ENCODE measurements at regions not wholly inside any gene's neighbourhood (a gene's known extent, or its start where the extent isn't known, plus 50 kb on each side); places are given as distances from the start of the nearest gene placed in this dataset.
"Not testable (repeated sequence)": the region's sequence is repeated elsewhere in the genome, so short reads cannot be mapped to it uniquely, and the experiment has no call there.

DNA sequence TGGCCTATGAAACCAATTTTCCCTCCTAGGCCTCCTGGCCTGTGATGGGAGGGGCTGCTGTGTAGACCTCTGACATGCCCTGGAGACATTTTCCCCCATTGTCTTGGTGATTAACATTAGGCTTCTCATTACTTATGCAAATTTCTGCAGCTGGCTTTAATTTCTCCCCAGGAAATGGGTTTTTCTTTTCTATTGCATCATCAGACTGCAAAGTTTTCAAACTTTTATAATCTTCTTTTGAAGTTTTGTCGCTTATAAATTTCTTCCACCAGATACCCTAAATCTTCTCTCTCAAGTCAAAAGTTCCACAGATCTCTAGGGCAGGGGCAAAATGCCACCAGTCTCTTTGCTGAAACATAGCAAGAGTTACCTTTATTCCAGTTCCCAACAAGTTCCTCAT is 482.7 kb upstream of the DPP6 start:
- not testable (repeated sequence) for TF ChIP-seq CTCF, POLR2A (IDR thresholded peaks at IDR 0.05)
